GM21529 (cell line): ENCODE measurements at regions not wholly inside any gene's neighbourhood (a gene's known extent, or its start where the extent isn't known, plus 50 kb on each side); places are given as distances from the start of the nearest gene placed in this dataset.

Experiments used
- ATAC-seq: cut with Tn5 transposase; IDR thresholded peaks from one replicate; pipeline ENCODE4 v1.9.1; 2021; ENCODE audit not compliant: unreplicated experiment

- ATAC-seq, result no peak
Measured at GRCh38 chr1:218525451-218526197, 180.5 kb downstream of the TGFB2 start.

- no peak for ATAC-seq
Measured at GRCh38 chr1:218526198-218526580, 181.1 kb downstream of the TGFB2 start.

GRCh38 chr1:218527737-218528136, 182.6 kb downstream of the TGFB2 start:
- ATAC-seq, result no peak

GRCh38 chr1:218529646-218530300, 184.6 kb downstream of the TGFB2 start:
- ATAC-seq, result no peak

GRCh38 chr1:218531936-218532335, 186.8 kb downstream of the TGFB2 start:
- ATAC-seq, result no peak

GRCh38 chr1:218536296-218536986, 191.3 kb downstream of the TGFB2 start:
- ATAC-seq, result no peak

GRCh38 chr1:218537122-218537913, 192.2 kb downstream of the TGFB2 start:
- no peak for ATAC-seq

GRCh38 chr1:218538341-218538740, 193.2 kb downstream of the TGFB2 start:
- ATAC-seq, result no peak

- ATAC-seq, result no peak
Measured at GRCh38 chr1:218546314-218546713, 201.2 kb downstream of the TGFB2 start.

GRCh38 chr1:218547957-218548730, 203.0 kb downstream of the TGFB2 start:
- ATAC-seq, result no peak

- ATAC-seq, result no peak
Measured at GRCh38 chr1:218548764-218549163, 203.6 kb downstream of the TGFB2 start.

- ATAC-seq, result no peak
Measured at GRCh38 chr1:218553197-218553596, 208.1 kb downstream of the TGFB2 start.

- no peak for ATAC-seq
Measured at GRCh38 chr1:218556016-218556415, 210.9 kb downstream of the TGFB2 start.

GRCh38 chr1:218557731-218558130, 212.6 kb downstream of the TGFB2 start:
- no peak for ATAC-seq

GRCh38 chr1:218558271-218558810, 213.2 kb downstream of the TGFB2 start:
- no peak for ATAC-seq

GRCh38 chr1:218565377-218565776, 220.2 kb downstream of the TGFB2 start:
- ATAC-seq, result no peak

- no peak for ATAC-seq
Measured at GRCh38 chr1:218568962-218569550, 223.9 kb downstream of the TGFB2 start.

- ATAC-seq, result no peak
Measured at GRCh38 chr1:218570456-218570855, 225.3 kb downstream of the TGFB2 start.

- ATAC-seq, result no peak
Measured at GRCh38 chr1:218571491-218571890, 226.4 kb downstream of the TGFB2 start.

GRCh38 chr1:218572050-218572449, 226.9 kb downstream of the TGFB2 start:
- ATAC-seq, result no peak
